MM.1S (cell line): ENCODE measurements at regions not wholly inside any gene's neighbourhood (a gene's known extent, or its start where the extent isn't known, plus 50 kb on each side); places are given as distances from the start of the nearest gene placed in this dataset.

Experiments
- DNase-seq: peaks from one replicate; pipeline ENCODE4 v3.0.0-alpha.2; 2015
- H2AFZ ChIP-seq: fragments of 300-600 bp; sonication (generic); 2 replicates; pipeline ENCODE4 v1.6.0; 2016; ENCODE audit warnings: antibody characterized with exemption, low read length
- H3F3A ChIP-seq: fragments of 300-600 bp; sonication (generic); 2 replicates; pipeline ENCODE4 v1.6.1; 2016; ENCODE audit warnings: mild to moderate bottlenecking, antibody characterized with exemption, low read length, moderate library complexity, mixed read lengths; ENCODE audit not compliant: insufficient read depth
- H3K27ac ChIP-seq: fragments of 300-600 bp; sonication (generic); 2 replicates; pipeline ENCODE4 v1.5.1; 2016; ENCODE audit warnings: mild to moderate bottlenecking, low read length
- H3K27me3 ChIP-seq: fragments of 300-600 bp; sonication (generic); replicated peaks from 2 replicates; pipeline ENCODE4 v1.6.0; 2016; ENCODE audit warnings: low read length; ENCODE audit not compliant: insufficient read depth
- H3K36me3 ChIP-seq: fragments of 300-600 bp; sonication (generic); replicated peaks from 2 replicates; pipeline ENCODE4 v1.6.1; 2016; ENCODE audit warnings: mild to moderate bottlenecking, low read length, mixed read lengths; ENCODE audit not compliant: insufficient read depth
- H3K4me1 ChIP-seq: fragments of 300-600 bp; sonication (generic); 2 replicates; pipeline ENCODE4 v1.6.1; 2016; ENCODE audit warnings: low read length, mixed read lengths
- H3K4me2 ChIP-seq: fragments of 300-600 bp; sonication (generic); 2 replicates; pipeline ENCODE4 v1.6.0; 2016; ENCODE audit warnings: low read depth, low read length
- H3K4me3 ChIP-seq: fragments of 300-600 bp; sonication (generic); 2 replicates; pipeline ENCODE4 v1.5.1; 2016; ENCODE audit warnings: low read length, mixed read lengths
- H3K79me2 ChIP-seq: fragments of 300-600 bp; sonication (generic); 2 replicates; pipeline ENCODE4 v1.6.1; 2016; ENCODE audit warnings: mixed run types, low read length, mixed read lengths
- H3K9ac ChIP-seq: fragments of 300-600 bp; sonication (generic); 2 replicates; pipeline ENCODE4 v1.6.1; 2016; ENCODE audit warnings: low read length, mixed read lengths
- H3K9me2 ChIP-seq: fragments of 300-600 bp; sonication (generic); replicated peaks from 2 replicates; pipeline ENCODE4 v1.6.1; 2016; ENCODE audit warnings: mild to moderate bottlenecking, low read length, mixed read lengths; ENCODE audit not compliant: insufficient read depth
- H3K9me3 ChIP-seq: fragments of 300-600 bp; sonication (generic); replicated peaks from 2 replicates; pipeline ENCODE4 v1.6.1; 2016; ENCODE audit warnings: mild to moderate bottlenecking, low read length, mixed read lengths; ENCODE audit not compliant: insufficient read depth
- H4K20me1 ChIP-seq: fragments of 300-600 bp; sonication (generic); 2 replicates; pipeline ENCODE4 v1.6.1; 2016; ENCODE audit warnings: mild to moderate bottlenecking, low read length, moderate library complexity, mixed read lengths; ENCODE audit not compliant: insufficient read depth
- CTCF ChIP-seq: fragments of 300-600 bp; sonication (generic); IDR thresholded peaks from 2 replicates; pipeline ENCODE4 v1.5.1; 2016; ENCODE audit warnings: antibody characterized with exemption, low read length, mixed read lengths
- EZH2 ChIP-seq: fragments of 300-600 bp; sonication (generic); optimal IDR thresholded peaks from 2 replicates; pipeline ENCODE3; 2017; ENCODE audit warnings: low read depth, mild to moderate bottlenecking, antibody characterized with exemption, low read length, mixed read lengths
- EZH2phosphoT487 ChIP-seq: fragments of 300-600 bp; sonication (generic); IDR thresholded peaks from 2 replicates; pipeline ENCODE4 v1.6.1; 2018; ENCODE audit warnings: antibody characterized with exemption, low read length

- Histone ChIP-seq H3K27me3 (no peaks in the 10 kb centered on the region), H3F3A (no peaks in the 10 kb centered on the region), H3K9me2 (no peaks in the 10 kb centered on the region), H3K79me2 (no peaks in the 10 kb centered on the region), H3K4me1 (no peaks in the 10 kb centered on the region), H4K20me1 (no peaks in the 10 kb centered on the region), H3K4me3 (no peak overlapping the region), H3K9ac (no peak overlapping the region), H3K4me2 (no peak overlapping the region), H3K36me3 (no peaks in the 10 kb centered on the region; the same call in 1 of the 2 replicates), H3K9me3 (no peaks in the 10 kb centered on the region), H3K27ac (no peak overlapping the region), H2AFZ (no peak overlapping the region)
- no peak for DNase-seq
- TF ChIP-seq EZH2 (no peak), EZH2phosphoT487 (no peak), CTCF (no peak)
Measured at GRCh38 chr21:21762855-21763254, 764.6 kb downstream of the NCAM2 start.

- Histone ChIP-seq H3K4me3 (no peak overlapping the region), H4K20me1 (no peaks in the 10 kb centered on the region), H3K9me2 (no peaks in the 10 kb centered on the region), H3K27me3 (no peaks in the 10 kb centered on the region), H3K4me2 (no peak overlapping the region), H3K27ac (no peak overlapping the region), H3K36me3 (no peaks in the 10 kb centered on the region; the same call in 1 of the 2 replicates), H2AFZ (no peak overlapping the region), H3K9me3 (no peaks in the 10 kb centered on the region), H3F3A (no peaks in the 10 kb centered on the region), H3K9ac (no peak overlapping the region), H3K79me2 (no peaks in the 10 kb centered on the region), H3K4me1 (no peaks in the 10 kb centered on the region)
- TF ChIP-seq EZH2, result no peak
- no peak for TF ChIP-seq CTCF
- no peak for TF ChIP-seq EZH2phosphoT487
- DNase-seq, result no peak
Measured at GRCh38 chr21:21764281-21764680, 766.1 kb downstream of the NCAM2 start.

- no peaks in the 10 kb centered on the region for H3K4me1 ChIP-seq
- no peak overlapping the region for H2AFZ ChIP-seq
- no peak overlapping the region for H3K27ac ChIP-seq
- no peaks in the 10 kb centered on the region for H3F3A ChIP-seq
- no peak overlapping the region for H3K9ac ChIP-seq
- no peaks in the 10 kb centered on the region for H3K27me3 ChIP-seq
- no peaks in the 10 kb centered on the region for H3K79me2 ChIP-seq
- H3K9me2 ChIP-seq, result no peaks in the 10 kb centered on the region; the same call in 1 of the 2 replicates
- DNase-seq, result no peak
- H3K36me3 ChIP-seq, result no peaks in the 10 kb centered on the region; the same call in 1 of the 2 replicates
- no peak overlapping the region for H3K4me2 ChIP-seq
- no peaks in the 10 kb centered on the region for H4K20me1 ChIP-seq
- no peak overlapping the region for H3K4me3 ChIP-seq
- no peaks in the 10 kb centered on the region for H3K9me3 ChIP-seq
- TF ChIP-seq CTCF (no peak), EZH2phosphoT487 (no peak), EZH2 (no peak)
Measured at GRCh38 chr21:21767276-21767675, 769.1 kb downstream of the NCAM2 start.

- no peaks in the 10 kb centered on the region for H3K27me3 ChIP-seq
- H3K9ac ChIP-seq, result no peak overlapping the region
- DNase-seq, result no peak
- TF ChIP-seq CTCF (no peak), EZH2 (no peak), EZH2phosphoT487 (no peak)
- no peaks in the 10 kb centered on the region for H3F3A ChIP-seq
- no peaks in the 10 kb centered on the region for H3K9me2 ChIP-seq
- H3K79me2 ChIP-seq, result no peaks in the 10 kb centered on the region
- H3K27ac ChIP-seq, result no peak overlapping the region
- H3K4me2 ChIP-seq, result no peak overlapping the region
- no peak overlapping the region for H3K4me3 ChIP-seq
- no peak overlapping the region for H2AFZ ChIP-seq
- H3K9me3 ChIP-seq, result no peaks in the 10 kb centered on the region
- H4K20me1 ChIP-seq, result no peaks in the 10 kb centered on the region
- no peaks in the 10 kb centered on the region for H3K36me3 ChIP-seq
- no peaks in the 10 kb centered on the region for H3K4me1 ChIP-seq
Measured at GRCh38 chr21:21788591-21788990, 790.4 kb downstream of the NCAM2 start.
